IMR-90 (cell line): ENCODE measurements at regions not wholly inside any gene's neighbourhood (a gene's known extent, or its start where the extent isn't known, plus 50 kb on each side); places are given as distances from the start of the nearest gene placed in this dataset.

Source experiments
- ATAC-seq: fragments of 200-7000 bp; cut with Tn5 transposase; 2 replicates; pipeline ENCODE4 v1.9.1; 2020; ENCODE audit warnings: low read depth, mild to moderate bottlenecking, moderate library complexity
- BruUV-seq: library from RNA; stranded (reverse); fragments of 400-500 nt; replicated peaks from 2 replicates; lab custom pipeline; 2021; lab: Mats Ljungman, UMichigan
- CTCF ChIA-PET: fragments of 300-600 bp; formaldehyde crosslinking; extraction: SDS; loops from one replicate; lab custom pipeline; 2021; ENCODE audit warnings: antibody characterized with exemption; lab: Yijun Ruan, JAX
- POLR2A ChIA-PET: fragments of 300-600 bp; sonication (Branson Sonifier 250); formaldehyde crosslinking; loops from one replicate; lab custom pipeline; 2022; ENCODE audit warnings: antibody characterized with exemption; ENCODE audit not compliant: unreplicated experiment; lab: Charles Lee
- DNase-seq: peaks from one replicate; pipeline ENCODE4 v3.0.0; 2013
- H2AFZ ChIP-seq: replicated peaks from 2 replicates; pipeline ENCODE3; 2013; ENCODE audit warnings: low read length, mild to moderate bottlenecking; ENCODE audit not compliant: poor library complexity
- H2AK5ac ChIP-seq: 2 replicates; pipeline ENCODE4 v1.6.1; 2013; ENCODE audit warnings: low read depth, low read length, inconsistent platforms
- H2AK9ac ChIP-seq: replicated peaks from 2 replicates; pipeline ENCODE3; 2013; ENCODE audit warnings: mild to moderate bottlenecking, low read depth, low read length, moderate library complexity; ENCODE audit not compliant: poor library complexity
- H2BK120ac ChIP-seq: 2 replicates; pipeline ENCODE4 v1.6.1; 2013; ENCODE audit warnings: low read depth, low read length, inconsistent platforms
- H2BK15ac ChIP-seq: 3 replicates; pipeline ENCODE4 v1.6.1; 2013; ENCODE audit warnings: low read depth, low read length, inconsistent platforms
- H2BK20ac ChIP-seq: 2 replicates; pipeline ENCODE4 v1.6.1; 2013; ENCODE audit warnings: low read depth, mild to moderate bottlenecking, inconsistent platforms, low read length, moderate library complexity
- H2BK5ac ChIP-seq: 2 replicates; pipeline ENCODE4 v1.6.1; 2013; ENCODE audit warnings: mild to moderate bottlenecking, low read depth, low read length, inconsistent platforms; ENCODE audit not compliant: poor library complexity, severe bottlenecking
- H3K14ac ChIP-seq: replicated peaks from 2 replicates; pipeline ENCODE4 v1.6.1; 2013; ENCODE audit warnings: low read depth, low read length, inconsistent platforms
- H3K18ac ChIP-seq: 2 replicates; pipeline ENCODE4 v1.6.1; 2013; ENCODE audit warnings: low read depth, low read length, control low read depth
- H3K23ac ChIP-seq: 2 replicates; pipeline ENCODE4 v1.6.1; 2013; ENCODE audit warnings: low read depth, low read length, inconsistent platforms
- H3K27ac ChIP-seq: 2 replicates; pipeline ENCODE4 v1.5.1; 2013; ENCODE audit warnings: mild to moderate bottlenecking, control low read depth, low read length; ENCODE audit not compliant: insufficient read depth
- H3K27me3 ChIP-seq: 2 replicates; pipeline ENCODE4 v1.6.1; 2013; ENCODE audit warnings: low read length; ENCODE audit not compliant: control insufficient read depth, insufficient read depth
- H3K36me3 ChIP-seq: 2 replicates; pipeline ENCODE4 v1.6.1; 2013; ENCODE audit warnings: low read length, mixed read lengths; ENCODE audit not compliant: control insufficient read depth, insufficient read depth
- H3K4ac ChIP-seq: 2 replicates; pipeline ENCODE4 v1.6.1; 2013; ENCODE audit warnings: low read depth, low read length, inconsistent platforms
- H3K4me1 ChIP-seq: 2 replicates; pipeline ENCODE4 v1.6.1; 2013; ENCODE audit warnings: low read length, mixed read lengths; ENCODE audit not compliant: control insufficient read depth, insufficient read depth
- H3K4me2 ChIP-seq: 2 replicates; pipeline ENCODE4 v1.6.1; 2013; ENCODE audit warnings: low read depth, mild to moderate bottlenecking, control low read depth, low read length, moderate library complexity
- H3K4me3 ChIP-seq: 2 replicates; pipeline ENCODE4 v1.5.1; 2013; ENCODE audit warnings: low read depth, mild to moderate bottlenecking, control low read depth, low read length, moderate library complexity; ENCODE audit not compliant: insufficient read depth
- H3K56ac ChIP-seq: 2 replicates; pipeline ENCODE4 v1.6.1; 2013; ENCODE audit warnings: low read length, inconsistent platforms; ENCODE audit not compliant: insufficient read depth; ENCODE audit errors: extremely low read depth
- H3K79me1 ChIP-seq, 2 experiments: 2 replicates each; pipeline ENCODE4 v1.6.1; 2013; ENCODE audit warnings: low read length in 2 of 2, inconsistent platforms in 1 of 2, low read depth in 1 of 2
- H3K9ac ChIP-seq: 2 replicates; pipeline ENCODE4 v1.6.1; 2013; ENCODE audit warnings: low read depth, low read length, control low read depth
- H3K9me1 ChIP-seq: 2 replicates; pipeline ENCODE4 v1.6.1; 2013; ENCODE audit warnings: low read length, inconsistent platforms; ENCODE audit not compliant: insufficient read depth
- H3K9me3 ChIP-seq: 2 replicates; pipeline ENCODE4 v1.6.1; 2013; ENCODE audit warnings: low read length; ENCODE audit not compliant: control insufficient read depth, insufficient read depth
- H4K20me1 ChIP-seq: 2 replicates; pipeline ENCODE4 v1.6.1; 2013; ENCODE audit warnings: low read length, inconsistent platforms; ENCODE audit not compliant: insufficient read depth
- H4K5ac ChIP-seq: 2 replicates; pipeline ENCODE4 v1.6.1; 2013; ENCODE audit warnings: mild to moderate bottlenecking, low read depth, low read length, control low read depth
- H4K8ac ChIP-seq, 2 experiments: 2 replicates each; pipeline ENCODE4 v1.6.1; 2013; ENCODE audit warnings: low read depth in 2 of 2, low read length in 2 of 2, control low read depth in 1 of 2, inconsistent platforms in 1 of 2
- H4K91ac ChIP-seq: 2 replicates; pipeline ENCODE4 v1.6.1; 2013; ENCODE audit warnings: low read depth, low read length, inconsistent platforms; ENCODE audit not compliant: insufficient read depth
- BHLHE40 ChIP-seq: fragments of 150-350 bp; IDR thresholded peaks from 2 replicates; pipeline ENCODE4 v1.6.1; 2016; ENCODE audit warnings: mild to moderate bottlenecking, low read depth, low read length
- CEBPB ChIP-seq: IDR thresholded peaks from 2 replicates; pipeline ENCODE4 v1.6.1; 2012; ENCODE audit warnings: low read depth, low read length, improper control_type of control experiment
- FOS ChIP-seq: fragments of 150-350 bp; IDR thresholded peaks from 2 replicates; pipeline ENCODE4 v1.6.1; 2016; ENCODE audit warnings: low read depth, low read length
- MAFK ChIP-seq: IDR thresholded peaks from 2 replicates; pipeline ENCODE4 v1.6.1; 2012; ENCODE audit warnings: low read depth, low read length, improper control_type of control experiment
- MAZ ChIP-seq: IDR thresholded peaks from 2 replicates; pipeline ENCODE4 v1.6.1; 2012; ENCODE audit warnings: low read depth, mild to moderate bottlenecking, low read length, improper control_type of control experiment, moderate library complexity, borderline replicate concordance
- POLR2A ChIP-seq: IDR thresholded peaks from 2 replicates; pipeline ENCODE4 v1.6.1; 2012; ENCODE audit warnings: mild to moderate bottlenecking, low read depth, low read length
- RAD21 ChIP-seq: IDR thresholded peaks from 2 replicates; pipeline ENCODE4 v1.6.1; 2012; ENCODE audit warnings: low read length, improper control_type of control experiment
- RCOR1 ChIP-seq: IDR thresholded peaks from 2 replicates; pipeline ENCODE4 v1.6.1; 2012; ENCODE audit warnings: mild to moderate bottlenecking, low read length, improper control_type of control experiment; ENCODE audit not compliant: insufficient replicate concordance
- RFX5 ChIP-seq: IDR thresholded peaks from 2 replicates; pipeline ENCODE4 v1.8.0; 2012; ENCODE audit warnings: low read depth, mild to moderate bottlenecking, low read length, moderate library complexity
- SMC3 ChIP-seq: fragments of 150-350 bp; IDR thresholded peaks from 2 replicates; pipeline ENCODE4 v1.6.1; 2016; ENCODE audit warnings: low read depth, mild to moderate bottlenecking, antibody characterized with exemption, low read length, moderate library complexity
- WGBS, 2 experiments: methylation state at CpG; one replicate each; pipeline versions ENCODE4 v1.1.5 to v1.1.7; 2013; ENCODE audit warnings: missing lambda C conversion rate in 2 of 2; ENCODE audit not compliant: insufficient read length in 1 of 2; ENCODE audit errors: extremely low coverage in 2 of 2; 5-methylcytosine and 5-hydroxymethylcytosine counted together
- dilution Hi-C: fragments of 300-500 bp; cut with HindIII; formaldehyde crosslinking; loops from one replicate; pipeline ENCODE4 v1.14.3; 2018; ENCODE audit warnings: low sequenced_read_pairs; ENCODE audit not compliant: unreplicated experiment
- in situ Hi-C: fragments of 300-500 bp; cut with MboI; formaldehyde crosslinking; loops from 3 replicates; pipeline ENCODE4 v1.14.3; 2019; ENCODE audit warnings: low sequenced_read_pairs, inconsistent platforms, mixed read lengths
- intact Hi-C: fragments of 100-400 bp; cut with micrococcal nuclease; formaldehyde crosslinking; loops from 2 replicates; pipeline ENCODE4 v1.10.0; 2022
- TF ChIP-seq, protein P1 (sequence below): conservative IDR thresholded peaks from 2 replicates; pipeline ENCODE4 v1.5.1; 2012; ENCODE audit warnings: mild to moderate bottlenecking, low read depth, low read length, improper control_type of control experiment
- TF ChIP-seq, protein P2 (sequence below): fragments of 150-350 bp; IDR thresholded peaks from 2 replicates; pipeline ENCODE4 v1.6.1; 2016; ENCODE audit warnings: low read depth, mild to moderate bottlenecking, low read length, moderate library complexity, borderline replicate concordance

GRCh38 chr15:67981848-67982247 is 72.3 kb upstream of the PIAS1 start:
- no peaks in the 10 kb centered on the region for H3K9me1 ChIP-seq
- no peak overlapping the region for H2AK5ac ChIP-seq
- no peak overlapping the region for H3K9ac ChIP-seq
- intact Hi-C loops (no loop called here), in situ Hi-C loops (no loop called here), dilution Hi-C loops (no loop called here)
- CTCF ChIA-PET = no interaction called here
- no peak overlapping the region for H2BK20ac ChIP-seq
- no peaks in the 10 kb centered on the region for H3K36me3 ChIP-seq
- no peak overlapping the region for H2BK120ac ChIP-seq
- no peak overlapping the region for H3K4me3 ChIP-seq
- no peak overlapping the region for H4K5ac ChIP-seq
- H3K79me1 ChIP-seq = no peaks in the 10 kb centered on the region
- no peak for TF ChIP-seq FOS
- no peak for TF ChIP-seq SMC3
- TF ChIP-seq RCOR1 = no peak
- no peak for TF ChIP-seq MAFK
- no peak for TF ChIP-seq POLR2A
- TF ChIP-seq MAZ = no peak
- TF ChIP-seq RAD21 = no peak
- TF ChIP-seq, protein P1, sequence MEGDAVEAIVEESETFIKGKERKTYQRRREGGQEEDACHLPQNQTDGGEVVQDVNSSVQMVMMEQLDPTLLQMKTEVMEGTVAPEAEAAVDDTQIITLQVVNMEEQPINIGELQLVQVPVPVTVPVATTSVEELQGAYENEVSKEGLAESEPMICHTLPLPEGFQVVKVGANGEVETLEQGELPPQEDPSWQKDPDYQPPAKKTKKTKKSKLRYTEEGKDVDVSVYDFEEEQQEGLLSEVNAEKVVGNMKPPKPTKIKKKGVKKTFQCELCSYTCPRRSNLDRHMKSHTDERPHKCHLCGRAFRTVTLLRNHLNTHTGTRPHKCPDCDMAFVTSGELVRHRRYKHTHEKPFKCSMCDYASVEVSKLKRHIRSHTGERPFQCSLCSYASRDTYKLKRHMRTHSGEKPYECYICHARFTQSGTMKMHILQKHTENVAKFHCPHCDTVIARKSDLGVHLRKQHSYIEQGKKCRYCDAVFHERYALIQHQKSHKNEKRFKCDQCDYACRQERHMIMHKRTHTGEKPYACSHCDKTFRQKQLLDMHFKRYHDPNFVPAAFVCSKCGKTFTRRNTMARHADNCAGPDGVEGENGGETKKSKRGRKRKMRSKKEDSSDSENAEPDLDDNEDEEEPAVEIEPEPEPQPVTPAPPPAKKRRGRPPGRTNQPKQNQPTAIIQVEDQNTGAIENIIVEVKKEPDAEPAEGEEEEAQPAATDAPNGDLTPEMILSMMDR = no peak
- TF ChIP-seq, protein P2, sequence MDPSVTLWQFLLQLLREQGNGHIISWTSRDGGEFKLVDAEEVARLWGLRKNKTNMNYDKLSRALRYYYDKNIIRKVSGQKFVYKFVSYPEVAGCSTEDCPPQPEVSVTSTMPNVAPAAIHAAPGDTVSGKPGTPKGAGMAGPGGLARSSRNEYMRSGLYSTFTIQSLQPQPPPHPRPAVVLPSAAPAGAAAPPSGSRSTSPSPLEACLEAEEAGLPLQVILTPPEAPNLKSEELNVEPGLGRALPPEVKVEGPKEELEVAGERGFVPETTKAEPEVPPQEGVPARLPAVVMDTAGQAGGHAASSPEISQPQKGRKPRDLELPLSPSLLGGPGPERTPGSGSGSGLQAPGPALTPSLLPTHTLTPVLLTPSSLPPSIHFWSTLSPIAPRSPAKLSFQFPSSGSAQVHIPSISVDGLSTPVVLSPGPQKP = no peak
- TF ChIP-seq BHLHE40 = no peak
- no peak for TF ChIP-seq RFX5
- TF ChIP-seq CEBPB = no peak
- no peak overlapping the region for H3K4me2 ChIP-seq
- no peak for ATAC-seq
- H3K4me1 ChIP-seq = no peaks in the 10 kb centered on the region
- no TSS peak for BruUV-seq
- H3K27me3 ChIP-seq = peaks cover 11% of the 10 kb centered on the region
- POLR2A ChIA-PET = no interaction called here
- no peaks in the 10 kb centered on the region for H4K20me1 ChIP-seq
- no peak overlapping the region for H3K23ac ChIP-seq
- WGBS, 2 experiments = no CpG with 5 or more reads among the region's 3 CpGs
- H3K9me3 ChIP-seq = no peaks in the 10 kb centered on the region; the same call in 1 of the 2 replicates
- H2AK9ac ChIP-seq = no peak overlapping the region
- no peak for DNase-seq
- no peak overlapping the region for H4K91ac ChIP-seq
- H3K56ac ChIP-seq = no peak overlapping the region
- no peak overlapping the region for H3K27ac ChIP-seq
- no peak overlapping the region for H4K8ac ChIP-seq
- no peak overlapping the region for H2BK5ac ChIP-seq
- no peak overlapping the region for H3K18ac ChIP-seq
- H2AFZ ChIP-seq = no peak overlapping the region
- no peak overlapping the region for H3K14ac ChIP-seq
- H2BK15ac ChIP-seq = no peak overlapping the region
- no peak overlapping the region for H3K4ac ChIP-seq
